ENCODE measurements at regions not wholly inside any gene's neighbourhood (a gene's known extent, or its start where the extent isn't known, plus 50 kb on each side); places are given as distances from the start of the nearest gene placed in this dataset.

- TF ChIP-seq, protein P1, sequence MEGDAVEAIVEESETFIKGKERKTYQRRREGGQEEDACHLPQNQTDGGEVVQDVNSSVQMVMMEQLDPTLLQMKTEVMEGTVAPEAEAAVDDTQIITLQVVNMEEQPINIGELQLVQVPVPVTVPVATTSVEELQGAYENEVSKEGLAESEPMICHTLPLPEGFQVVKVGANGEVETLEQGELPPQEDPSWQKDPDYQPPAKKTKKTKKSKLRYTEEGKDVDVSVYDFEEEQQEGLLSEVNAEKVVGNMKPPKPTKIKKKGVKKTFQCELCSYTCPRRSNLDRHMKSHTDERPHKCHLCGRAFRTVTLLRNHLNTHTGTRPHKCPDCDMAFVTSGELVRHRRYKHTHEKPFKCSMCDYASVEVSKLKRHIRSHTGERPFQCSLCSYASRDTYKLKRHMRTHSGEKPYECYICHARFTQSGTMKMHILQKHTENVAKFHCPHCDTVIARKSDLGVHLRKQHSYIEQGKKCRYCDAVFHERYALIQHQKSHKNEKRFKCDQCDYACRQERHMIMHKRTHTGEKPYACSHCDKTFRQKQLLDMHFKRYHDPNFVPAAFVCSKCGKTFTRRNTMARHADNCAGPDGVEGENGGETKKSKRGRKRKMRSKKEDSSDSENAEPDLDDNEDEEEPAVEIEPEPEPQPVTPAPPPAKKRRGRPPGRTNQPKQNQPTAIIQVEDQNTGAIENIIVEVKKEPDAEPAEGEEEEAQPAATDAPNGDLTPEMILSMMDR (IDR thresholded peaks at IDR 0.05), result no peak
- no peak for TF ChIP-seq POLR2AphosphoS5 (IDR thresholded peaks at IDR 0.05)
- no peak for TF ChIP-seq POLR2A (IDR thresholded peaks at IDR 0.05)
These were observed 196.6 kb upstream of the AGA start for GRCh38 chr4:177638871-177639270.
